ENCODE measurements at regions not wholly inside any gene's neighbourhood (a gene's known extent, or its start where the extent isn't known, plus 50 kb on each side); places are given as distances from the start of the nearest gene placed in this dataset.

GRCh38 chr3:111282024-111282423, 210.4 kb downstream of the NECTIN3 start:
- Histone ChIP-seq H4K20me1 (no peaks in the 10 kb centered on the region), H3K27me3 (no peaks in the 10 kb centered on the region), H3K9me3 (replicated peaks in 1 of 11) (no peaks in the 10 kb centered on the region), H3K4me2 (no peak overlapping the region), H3K27ac (no peak overlapping the region), H3K4me1 (peaks cover 0 to 19% (median 8%) of the 10 kb centered on the region in 10 experiments; a peak in 9 of 20 replicates), H3K36me3 (no peaks in the 10 kb centered on the region), H3K4me3 (no peak overlapping the region), H3K9ac (no peak overlapping the region)
- TF ChIP-seq Cebpa-rat (IDR thresholded peaks at IDR 0.05): no peak

- Histone ChIP-seq H3K9ac (no peak overlapping the region), H3K9me3 (replicated peaks in 1 of 11) (no peaks in the 10 kb centered on the region), H3K27me3 (no peaks in the 10 kb centered on the region), H3K36me3 (no peaks in the 10 kb centered on the region), H3K27ac (no peak overlapping the region), H4K20me1 (no peaks in the 10 kb centered on the region), H3K4me1 (peaks cover 0 to 19% (median 8%) of the 10 kb centered on the region in 10 experiments; a peak in 9 of 20 replicates), H3K4me2 (no peak overlapping the region), H3K4me3 (no peak overlapping the region)
- TF ChIP-seq Cebpa-rat (IDR thresholded peaks at IDR 0.05): no peak
Measured at GRCh38 chr3:111283165-111283564, 211.5 kb downstream of the NECTIN3 start.

DNA sequence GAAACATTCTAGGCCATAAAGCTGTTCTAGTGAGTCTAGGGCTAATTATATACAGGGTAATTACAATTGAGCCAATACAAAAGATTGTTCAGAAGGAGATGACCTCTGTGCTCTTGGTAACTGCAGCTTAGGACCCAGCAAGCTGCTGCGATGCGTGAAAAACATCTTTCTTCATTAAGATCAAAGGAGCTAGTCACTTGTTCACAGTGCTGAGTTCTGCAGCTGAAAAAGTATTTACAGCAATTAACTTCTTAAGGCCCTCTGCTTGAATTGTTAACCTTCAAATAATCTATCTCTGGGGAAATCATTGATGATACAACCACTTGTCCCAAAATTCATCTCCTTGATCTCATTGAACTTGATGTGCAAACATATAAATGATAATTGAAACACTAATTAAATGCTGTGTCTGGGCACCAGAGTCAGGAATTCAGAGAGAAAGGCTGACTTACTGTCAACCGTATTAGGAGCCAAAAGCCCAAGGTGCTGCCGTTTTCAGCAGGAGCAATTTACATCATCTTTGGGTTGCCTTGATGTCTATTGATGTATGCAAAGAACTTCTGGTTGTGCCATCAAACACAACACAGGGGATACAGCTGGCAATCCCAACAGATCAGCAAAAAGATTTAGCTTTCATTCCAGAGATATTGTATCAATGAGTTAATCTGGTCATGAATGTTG, 213.0 kb downstream of the NECTIN3 start:
- Histone ChIP-seq H3K36me3 (no peaks in the 10 kb centered on the region), H3K4me2 (peak overlapping the region in 6 of 11 experiments; percentile 22 to 50 (median 28); a peak in 10 of 22 replicates), H3K27me3 (no peaks in the 10 kb centered on the region), H3K27ac (no peak overlapping the region), H4K20me1 (no peaks in the 10 kb centered on the region), H3K4me1 (peaks cover 0 to 19% (median 8%) of the 10 kb centered on the region in 10 experiments; a peak in 9 of 20 replicates), H3K9me3 (replicated peaks in 1 of 11) (no peaks in the 10 kb centered on the region), H3K9ac (no peak overlapping the region), H3K4me3 (no peak overlapping the region)
- no peak for TF ChIP-seq Cebpa-rat (IDR thresholded peaks at IDR 0.05)

DNA sequence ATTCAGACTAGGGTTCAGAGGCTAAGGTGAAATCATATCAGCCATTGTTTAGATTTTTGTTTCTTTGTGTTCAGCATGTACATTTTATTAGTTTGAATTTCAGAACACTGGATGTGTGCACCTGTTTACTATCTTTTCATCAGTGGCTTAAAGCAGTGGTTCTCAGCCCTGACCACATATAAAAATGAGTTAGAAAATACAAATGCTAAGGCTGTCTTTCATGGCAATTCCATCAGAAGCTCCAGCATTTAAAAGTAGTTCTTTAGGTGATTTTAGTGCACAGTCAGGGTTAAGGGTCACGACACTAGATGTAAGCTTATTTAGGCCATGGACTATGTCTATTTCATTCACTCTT, 213.5 kb downstream of the NECTIN3 start:
- Histone ChIP-seq H3K4me3 (no peak overlapping the region), H3K27me3 (no peaks in the 10 kb centered on the region), H3K9me3 (replicated peaks in 1 of 11) (peaks cover 0 to 3% (median 0%) of the 10 kb centered on the region in 11 experiments; a peak in 1 of 22 replicates), H3K9ac (no peak overlapping the region), H3K36me3 (no peaks in the 10 kb centered on the region), H3K27ac (no peak overlapping the region), H3K4me2 (peak overlapping the region in 5 of 11 experiments; percentile 23 to 50 (median 29); a peak in 9 of 22 replicates), H3K4me1 (peaks cover 0 to 19% (median 8%) of the 10 kb centered on the region in 10 experiments; a peak in 9 of 20 replicates), H4K20me1 (no peaks in the 10 kb centered on the region)
- no peak for TF ChIP-seq Cebpa-rat (IDR thresholded peaks at IDR 0.05)

DNA sequence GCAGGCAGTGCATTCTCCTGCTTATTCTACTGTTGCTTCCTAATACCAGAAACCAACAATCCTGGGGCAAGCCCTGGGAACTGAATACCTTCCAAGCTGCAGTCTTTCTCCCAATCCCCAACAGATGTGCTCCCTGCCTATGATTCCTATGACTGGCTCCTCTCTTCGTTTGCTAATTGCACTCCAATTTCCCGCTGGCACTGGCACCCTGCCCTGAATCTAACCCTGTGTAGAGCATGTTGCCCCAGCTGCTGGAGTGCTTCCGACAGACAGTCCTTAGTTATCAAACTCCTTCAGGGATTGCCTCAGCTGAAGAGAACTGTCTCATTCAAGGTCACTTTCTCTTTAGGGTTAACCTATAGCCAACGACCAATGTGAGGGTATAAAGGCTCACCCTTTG, 214.1 kb downstream of the NECTIN3 start:
- TF ChIP-seq Cebpa-rat (IDR thresholded peaks at IDR 0.05): no peak
- H3K4me1 ChIP-seq: peaks cover 0 to 19% (median 8%) of the 10 kb centered on the region in 10 experiments; a peak in 9 of 20 replicates
- H3K9ac ChIP-seq: no peak overlapping the region
- no peaks in the 10 kb centered on the region for H3K27me3 ChIP-seq
- peak overlapping the region in 2 of 11 experiments; percentile 37 to 50; a peak in 4 of 22 replicates for H3K4me2 ChIP-seq
- H3K36me3 ChIP-seq: no peaks in the 10 kb centered on the region
- H3K4me3 ChIP-seq: no peak overlapping the region
- H3K9me3 ChIP-seq (replicated peaks in 1 of 11): peaks cover 0 to 3% (median 0%) of the 10 kb centered on the region in 11 experiments; a peak in 1 of 22 replicates
- no peak overlapping the region for H3K27ac ChIP-seq
- H4K20me1 ChIP-seq: no peaks in the 10 kb centered on the region

DNA sequence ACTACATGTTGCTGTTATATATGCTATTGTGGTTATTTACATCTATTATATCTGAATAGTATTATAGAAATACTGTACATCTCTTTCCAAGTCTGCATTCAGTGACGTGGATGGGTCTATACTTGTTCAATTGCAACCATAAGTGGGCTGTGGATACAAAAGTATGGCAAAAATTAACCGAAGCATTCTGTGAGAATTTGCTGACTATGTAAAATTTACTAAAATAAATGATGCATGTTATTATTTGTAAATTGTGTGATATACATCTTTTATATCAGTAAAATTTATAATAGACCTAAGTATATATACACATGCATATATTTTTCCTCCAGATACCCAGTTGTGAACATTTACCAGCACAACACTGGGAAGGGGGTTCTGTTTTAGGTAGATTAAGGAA, 215.1 kb downstream of the NECTIN3 start:
- Histone ChIP-seq H3K27me3 (no peaks in the 10 kb centered on the region), H3K4me1 (peaks cover 0 to 19% (median 8%) of the 10 kb centered on the region in 10 experiments; a peak in 9 of 20 replicates), H3K9me3 (replicated peaks in 1 of 11) (peaks cover 0 to 4% (median 0%) of the 10 kb centered on the region in 11 experiments; a peak in 5 of 22 replicates), H3K9ac (no peak overlapping the region), H3K4me3 (no peak overlapping the region), H4K20me1 (no peaks in the 10 kb centered on the region), H3K27ac (no peak overlapping the region), H3K4me2 (no peak overlapping the region), H3K36me3 (no peaks in the 10 kb centered on the region)
- TF ChIP-seq Cebpa-rat (IDR thresholded peaks at IDR 0.05): no peak

GRCh38 chr3:111292117-111292516, 220.5 kb downstream of the NECTIN3 start:
- Histone ChIP-seq H3K36me3 (no peaks in the 10 kb centered on the region), H3K9ac (no peak overlapping the region), H3K9me3 (replicated peaks in 1 of 11) (peaks cover 0 to 12% (median 0%) of the 10 kb centered on the region in 11 experiments; a peak in 6 of 22 replicates), H3K4me1 (peaks cover 0 to 10% (median 0%) of the 10 kb centered on the region in 10 experiments; a peak in 5 of 20 replicates), H4K20me1 (no peaks in the 10 kb centered on the region), H3K4me2 (peak overlapping the region in 1 of 11 experiments; percentile 14; a peak in 2 of 22 replicates), H3K27ac (no peak overlapping the region), H3K4me3 (no peak overlapping the region), H3K27me3 (no peaks in the 10 kb centered on the region)
- no peak for TF ChIP-seq Cebpa-rat (IDR thresholded peaks at IDR 0.05)

GRCh38 chr3:111299192-111299615, 227.6 kb downstream of the NECTIN3 start:
- Histone ChIP-seq H3K4me1 (peaks cover 4 to 23% (median 11%) of the 10 kb centered on the region in 10 experiments; a peak in 14 of 20 replicates), H4K20me1 (no peaks in the 10 kb centered on the region), H3K27ac (no peak overlapping the region), H3K36me3 (no peaks in the 10 kb centered on the region), H3K4me3 (no peak overlapping the region), H3K9me3 (replicated peaks in 1 of 11) (peaks cover 0 to 6% (median 0%) of the 10 kb centered on the region in 11 experiments; a peak in 3 of 22 replicates), H3K27me3 (no peaks in the 10 kb centered on the region), H3K4me2 (no peak overlapping the region), H3K9ac (no peak overlapping the region)
- TF ChIP-seq Cebpa-rat (IDR thresholded peaks at IDR 0.05): no peak

GRCh38 chr3:111301238-111301798, 229.7 kb downstream of the NECTIN3 start:
- H3K4me1 ChIP-seq: peaks cover 4 to 29% (median 11%) of the 10 kb centered on the region in 10 experiments; a peak in 14 of 20 replicates
- no peak for TF ChIP-seq Cebpa-rat (IDR thresholded peaks at IDR 0.05)
- H3K4me3 ChIP-seq: no peak overlapping the region
- H4K20me1 ChIP-seq: no peaks in the 10 kb centered on the region
- no peaks in the 10 kb centered on the region for H3K27me3 ChIP-seq
- H3K36me3 ChIP-seq: no peaks in the 10 kb centered on the region
- no peak overlapping the region for H3K9ac ChIP-seq
- H3K4me2 ChIP-seq: peak overlapping the region in 9 of 11 experiments; percentile 5 to 48 (median 28); a peak in 9 of 22 replicates
- no peak overlapping the region for H3K27ac ChIP-seq
- peaks cover 0 to 6% (median 0%) of the 10 kb centered on the region in 11 experiments; a peak in 4 of 22 replicates for H3K9me3 ChIP-seq (replicated peaks in 1 of 11)
